HK-2 (cell line): ENCODE measurements at regions not wholly inside any gene's neighbourhood (a gene's known extent, or its start where the extent isn't known, plus 50 kb on each side); places are given as distances from the start of the nearest gene placed in this dataset.

ENCODE experiments used
- DNase-seq: peaks from one replicate; pipeline ENCODE4 v3.0.0-alpha.2; 2018; ENCODE audit not compliant: unreplicated experiment

DNA sequence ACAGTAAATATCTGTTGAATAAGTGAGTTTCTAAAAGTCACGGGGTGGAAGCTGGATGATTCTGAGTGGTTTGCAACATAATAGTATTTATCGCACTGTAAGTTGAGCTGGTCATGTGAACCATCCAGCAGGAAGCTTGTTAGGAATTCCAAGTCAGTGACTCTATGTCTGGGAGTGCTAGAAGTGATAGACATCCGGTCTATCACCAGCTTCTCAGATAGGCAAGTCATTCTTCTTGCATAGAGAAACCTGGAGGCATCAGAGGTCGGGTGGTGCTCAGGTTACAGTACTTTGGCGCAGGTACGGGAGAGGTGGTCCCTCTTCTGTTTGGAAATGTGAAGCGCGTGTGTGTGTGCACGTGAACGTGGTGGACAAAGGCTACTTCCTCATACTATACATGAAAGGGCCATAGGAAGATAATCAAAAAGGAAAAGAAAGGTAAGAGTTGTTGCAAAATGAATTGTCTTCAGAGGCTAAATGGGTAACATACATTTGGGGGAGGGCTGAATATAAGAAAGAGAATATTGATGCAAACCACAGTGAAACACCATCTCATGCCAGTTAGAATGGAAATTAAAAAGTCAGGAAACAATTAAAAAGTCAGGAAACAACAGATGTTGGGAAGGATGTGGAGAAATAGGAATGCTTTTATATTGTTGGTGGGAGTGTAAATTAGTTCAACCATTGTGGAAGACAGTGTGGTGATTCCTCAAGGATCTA, 299.3 kb upstream of the ZFP64 start:
- DNase-seq: peak; percentile 59

DNA sequence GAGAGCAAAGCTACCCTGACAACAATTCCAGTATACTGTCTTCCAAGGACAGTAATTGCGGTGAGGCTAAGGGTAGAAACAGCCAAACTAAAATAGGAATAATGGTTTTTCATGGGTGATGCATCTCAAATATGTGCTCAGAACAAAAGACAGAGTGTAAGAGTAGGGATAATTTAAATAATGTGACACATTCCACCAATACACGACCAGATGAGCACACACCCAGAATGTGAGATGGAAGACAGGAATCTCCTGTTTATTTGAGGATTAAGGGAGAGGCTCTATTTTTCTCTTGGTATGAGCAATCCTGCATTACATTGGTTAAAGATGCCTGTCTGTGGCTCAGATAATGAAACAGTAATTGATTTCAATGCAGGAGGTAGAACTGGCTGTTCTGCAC, 292.9 kb upstream of the ZFP64 start:
- DNase-seq: no peak

DNA sequence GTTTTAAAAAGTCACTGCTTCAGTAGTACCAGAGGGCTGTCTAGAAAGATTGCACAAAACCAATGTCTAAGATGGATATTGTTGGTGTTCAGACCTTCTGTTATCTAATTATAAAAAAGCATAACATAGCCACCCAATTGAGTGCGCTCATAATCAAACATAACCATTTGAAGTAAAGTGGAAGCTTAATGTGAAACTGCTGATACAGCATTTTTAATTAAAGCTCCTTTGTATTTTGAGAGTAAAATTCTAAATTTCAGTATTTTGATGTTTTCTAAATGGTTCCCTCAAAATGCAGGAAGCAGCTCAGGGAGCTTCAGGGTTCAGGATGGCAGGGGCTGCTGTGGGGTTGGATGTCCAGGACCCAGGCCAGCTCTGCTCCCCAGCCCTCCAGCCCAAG, 291.8 kb upstream of the ZFP64 start:
- DNase-seq: no peak

DNA sequence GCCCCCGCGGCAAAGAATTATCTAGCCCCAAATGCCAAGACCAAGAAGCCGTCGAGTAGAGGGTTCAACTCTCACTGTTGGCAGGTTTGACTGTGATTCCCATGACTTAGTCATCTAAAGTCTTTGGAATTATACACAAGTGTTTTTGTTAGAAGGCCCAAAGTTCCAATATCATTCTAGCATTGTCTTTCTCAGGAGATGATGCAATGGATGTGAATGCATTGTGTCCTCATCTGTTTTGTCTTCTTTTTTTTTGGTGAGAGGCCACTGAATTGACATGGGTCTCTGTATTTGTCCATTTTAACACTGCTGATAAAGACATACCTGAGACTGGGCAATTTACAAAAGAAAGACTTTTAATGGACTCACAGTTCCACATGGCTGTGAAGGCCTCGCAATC, 290.5 kb upstream of the ZFP64 start:
- no peak for DNase-seq

DNA sequence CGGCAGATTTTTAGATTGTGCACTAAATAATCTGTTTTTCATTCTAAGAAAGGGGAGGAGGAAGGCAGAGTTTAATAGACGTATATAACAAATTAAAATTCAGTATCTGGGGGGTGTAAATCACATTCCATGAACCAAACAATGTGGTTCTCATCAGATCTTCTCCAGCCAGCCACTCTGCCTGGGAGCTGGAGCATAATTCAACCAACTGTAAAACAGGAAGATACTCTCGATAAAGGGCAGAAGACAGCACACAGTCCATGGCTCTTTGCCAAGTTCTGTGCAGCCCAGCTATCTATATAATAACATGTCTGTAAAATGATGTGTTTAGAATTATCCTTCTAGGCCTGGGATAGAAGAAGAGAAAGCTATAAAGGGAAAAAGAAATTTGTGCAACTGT, 289.9 kb upstream of the ZFP64 start:
- DNase-seq: no peak

DNA sequence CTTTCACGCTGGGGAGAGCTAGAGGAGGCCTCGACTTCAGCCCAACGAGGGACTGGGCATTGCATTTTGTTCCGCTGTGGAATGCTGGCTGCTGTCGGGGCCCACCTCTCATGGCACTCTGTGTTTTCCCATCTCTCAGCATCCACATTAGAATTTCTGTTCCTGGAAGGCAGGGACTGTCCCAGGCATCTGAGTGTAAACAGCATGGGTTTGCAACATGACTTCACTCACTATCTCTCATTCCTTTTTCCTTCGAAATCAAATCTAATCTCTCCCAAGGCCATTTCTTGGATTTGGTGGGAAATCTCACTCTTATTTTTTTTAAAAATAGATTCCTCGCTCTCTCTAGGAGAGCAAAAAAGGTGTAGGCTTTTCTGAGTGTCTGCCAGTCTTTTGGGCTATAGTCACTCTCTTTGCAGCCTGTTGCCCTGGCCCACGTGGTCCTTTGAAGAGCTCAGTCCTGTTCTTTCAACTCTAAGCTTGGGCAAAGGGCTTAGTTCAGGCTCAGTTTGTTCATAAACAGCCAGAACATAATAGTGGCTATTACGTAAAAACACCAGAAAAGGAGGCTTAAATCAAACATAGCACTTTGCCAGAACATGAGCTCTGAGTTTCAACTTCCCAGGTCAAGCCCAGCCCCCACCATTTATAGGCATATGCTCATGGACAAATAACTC, 284.6 kb upstream of the ZFP64 start:
- DNase-seq: no peak

DNA sequence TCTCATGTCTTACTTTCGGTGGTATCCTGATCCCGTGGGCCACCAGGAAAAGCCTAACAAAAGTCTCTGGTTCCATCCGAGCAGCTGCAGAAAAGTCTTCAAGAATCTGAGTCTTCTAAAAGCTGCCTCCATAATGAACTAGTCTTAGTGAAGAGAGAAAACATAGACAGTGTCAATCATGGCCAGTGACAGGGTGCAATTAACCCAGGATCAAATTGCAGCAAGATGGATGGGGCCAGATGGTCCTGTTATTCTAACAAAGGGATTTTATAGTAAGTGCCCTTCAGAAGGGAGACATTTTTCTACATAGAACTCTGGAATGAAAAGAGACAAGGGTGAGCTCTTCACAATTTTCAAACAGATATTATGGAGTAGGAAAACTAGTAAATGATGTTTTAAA, 281.6 kb upstream of the ZFP64 start:
- DNase-seq: no peak

DNA sequence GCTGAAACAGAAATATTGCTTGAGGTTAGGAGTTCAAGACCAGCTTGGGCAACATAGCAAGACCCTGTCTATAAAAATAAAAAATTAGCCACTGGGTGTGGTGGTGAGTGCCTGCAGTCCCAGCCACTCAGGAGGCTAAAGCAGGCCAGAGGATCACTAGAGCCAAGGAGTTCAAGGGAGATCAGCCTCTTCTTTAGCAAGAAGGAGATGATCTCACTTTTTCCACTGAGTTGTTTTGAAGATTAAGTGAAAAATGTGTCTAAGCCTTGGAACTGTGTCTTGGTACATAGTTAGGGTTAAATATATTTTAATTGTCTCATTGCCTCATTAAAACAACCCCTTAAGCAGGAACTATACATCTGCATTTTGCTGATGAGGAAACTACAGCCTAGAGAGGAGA, 279.0 kb upstream of the ZFP64 start:
- no peak for DNase-seq

DNA sequence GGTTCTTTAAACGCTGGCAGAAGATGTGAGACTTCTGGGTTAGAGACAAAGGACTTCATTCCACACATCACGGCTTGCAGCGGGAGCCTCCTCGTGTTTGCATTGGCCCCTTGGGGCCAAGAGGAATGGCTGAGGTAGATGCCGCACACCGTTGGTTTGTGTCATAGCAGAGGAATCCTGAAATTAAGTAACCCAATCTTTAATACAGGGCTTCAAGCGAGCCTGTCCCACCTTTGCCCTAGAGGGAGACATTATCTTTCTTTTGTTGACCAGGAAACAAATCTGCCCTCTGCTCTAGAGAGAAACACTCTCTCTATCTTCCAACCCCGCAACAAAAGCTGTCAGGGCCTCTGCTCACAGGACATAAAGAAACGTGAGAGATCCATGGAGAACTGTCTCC, 277.5 kb upstream of the ZFP64 start:
- DNase-seq: no peak

DNA sequence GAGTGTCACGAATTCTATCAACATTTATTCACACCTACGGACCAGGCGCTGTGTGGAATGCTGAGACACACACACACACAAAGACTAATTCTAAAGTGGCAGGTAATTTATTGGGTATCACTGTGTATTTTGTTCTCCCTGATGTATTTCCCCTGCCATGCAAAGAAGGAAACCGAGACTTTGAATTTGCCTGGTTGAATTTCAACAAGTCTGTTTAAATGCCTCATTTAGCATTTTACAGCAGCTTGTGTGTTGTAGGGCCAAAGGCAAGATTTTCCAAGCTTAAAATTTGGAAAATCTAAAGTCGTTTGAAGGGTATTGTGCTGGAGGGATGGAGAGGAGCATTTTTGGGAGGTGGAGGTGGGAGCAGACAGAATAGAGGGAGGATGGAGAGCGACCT, 274.4 kb upstream of the ZFP64 start:
- no peak for DNase-seq

DNA sequence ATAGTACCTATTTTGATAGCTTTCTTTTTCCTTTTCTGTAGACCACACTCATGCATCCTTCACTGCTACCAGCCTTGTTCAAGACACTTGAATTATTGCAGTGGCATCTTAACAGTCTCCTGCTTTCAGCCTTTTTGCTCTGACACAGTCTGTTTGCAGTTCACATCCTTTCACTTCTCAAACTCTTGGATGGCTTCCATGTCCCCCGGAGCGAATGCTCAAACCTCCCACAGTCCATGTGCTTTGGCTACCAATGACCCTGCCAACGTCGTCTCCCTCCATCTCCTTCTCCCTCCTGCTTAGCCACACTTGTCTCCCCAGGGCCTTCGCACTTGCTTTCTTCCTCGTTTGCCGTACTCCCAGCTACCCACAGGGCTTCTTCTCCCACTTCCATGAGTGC, 270.0 kb upstream of the ZFP64 start:
- DNase-seq: no peak

DNA sequence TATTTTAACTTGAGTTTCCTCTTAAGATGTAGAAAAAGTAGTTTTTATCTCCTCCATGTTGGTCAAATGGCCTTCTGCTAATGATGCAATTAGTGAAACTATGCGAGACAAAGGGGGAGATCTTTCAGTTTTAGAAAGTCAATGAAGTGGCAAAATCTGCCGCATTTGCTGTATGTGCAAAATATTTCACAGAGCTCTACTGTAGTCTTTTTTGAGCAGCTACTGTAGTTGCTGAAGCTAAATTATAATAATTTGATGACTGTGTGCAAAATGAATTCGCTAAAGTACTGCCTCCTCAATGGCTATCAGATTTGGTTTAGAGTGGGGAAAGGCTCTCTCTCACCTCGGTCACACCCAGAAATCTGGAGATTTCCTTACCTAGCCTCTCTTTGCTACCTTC, 267.6 kb upstream of the ZFP64 start:
- DNase-seq: no peak

DNA sequence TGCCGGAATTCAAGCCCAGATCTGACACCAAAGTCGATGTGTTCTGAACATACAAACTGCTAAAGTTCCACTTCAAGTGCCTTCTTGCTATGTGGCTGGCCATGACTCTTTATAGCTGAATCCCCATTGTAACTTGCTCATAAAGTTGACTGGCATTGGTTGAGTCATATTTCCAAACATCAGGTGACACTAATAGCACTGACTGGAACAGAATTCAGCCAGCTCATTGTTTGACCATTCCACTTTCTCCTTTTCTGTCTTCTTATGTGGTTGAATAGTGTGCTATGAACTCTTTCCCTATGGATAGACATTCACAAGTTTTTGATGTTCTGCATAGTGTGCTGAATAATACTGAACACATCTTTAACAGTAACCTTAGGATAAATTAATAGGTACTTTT, 266.2 kb upstream of the ZFP64 start:
- peak; percentile 12 for DNase-seq

DNA sequence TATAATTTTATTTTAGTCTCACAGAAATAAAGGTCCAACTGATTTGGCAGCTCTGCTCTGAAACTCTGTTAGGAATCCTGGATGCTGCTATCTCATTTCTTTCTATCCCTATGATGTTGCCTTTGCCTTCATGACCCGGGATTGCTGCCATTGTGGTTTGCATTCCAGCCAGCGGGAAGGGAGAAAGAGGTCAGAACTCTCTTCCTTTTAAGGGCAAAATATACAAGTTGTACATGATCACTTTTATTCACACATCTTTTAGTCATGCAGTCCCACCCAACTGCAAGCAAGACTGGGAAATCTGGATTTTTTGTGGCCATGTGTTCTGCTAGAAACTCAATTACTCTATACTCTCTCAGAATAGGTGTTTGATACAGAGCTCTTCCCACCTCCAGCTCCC, 263.1 kb upstream of the ZFP64 start:
- no peak for DNase-seq

DNA sequence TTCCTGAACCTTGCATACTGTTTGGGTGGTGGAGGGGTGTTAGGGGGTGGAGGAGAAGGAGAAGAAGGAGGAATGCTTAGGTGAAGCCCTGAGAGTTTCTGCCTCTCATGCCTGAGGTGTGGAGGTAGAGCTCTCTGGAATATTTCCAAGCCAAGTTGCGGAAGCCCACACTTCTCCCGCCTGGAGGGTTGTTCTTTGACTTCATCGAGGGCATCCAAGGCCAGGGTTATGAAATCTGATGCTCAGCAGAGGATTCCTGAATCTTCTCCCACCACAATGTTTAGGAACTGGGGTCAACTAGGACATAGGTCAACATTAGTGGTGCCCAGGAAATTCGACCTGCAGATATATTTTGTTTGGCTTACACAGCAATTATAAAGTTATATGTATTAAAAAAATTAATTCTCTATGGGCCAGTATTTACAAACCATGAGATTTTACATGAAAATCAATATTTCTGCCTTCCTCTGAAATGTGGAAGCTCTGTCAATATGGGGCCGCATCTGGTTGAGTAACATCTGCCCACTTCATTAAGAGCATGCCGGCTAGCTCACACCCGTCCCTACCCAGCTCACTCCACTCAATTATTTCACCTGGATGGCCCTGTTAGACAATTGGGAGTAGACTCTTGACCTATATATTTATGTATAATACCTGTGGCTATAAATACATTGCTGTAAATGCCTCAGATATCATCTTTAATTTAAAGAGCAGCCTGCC, 257.1 kb upstream of the ZFP64 start:
- DNase-seq: no peak

DNA sequence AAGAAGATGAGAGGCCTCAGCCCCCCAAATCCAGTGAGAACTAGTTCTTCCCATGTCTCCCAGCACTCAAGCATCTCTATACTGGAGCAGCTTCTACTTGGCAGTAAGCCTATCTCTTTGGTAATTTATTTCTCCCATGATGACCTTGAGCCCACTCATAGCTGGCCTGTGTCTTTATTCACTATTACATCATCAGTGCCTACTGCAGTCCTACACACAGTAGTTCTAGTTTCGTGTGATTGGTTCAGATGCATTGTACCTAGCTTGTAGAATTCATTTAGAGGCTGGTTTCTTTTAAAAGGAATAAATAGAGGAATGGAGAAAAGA, 255.6 kb upstream of the ZFP64 start:
- no peak for DNase-seq

DNA sequence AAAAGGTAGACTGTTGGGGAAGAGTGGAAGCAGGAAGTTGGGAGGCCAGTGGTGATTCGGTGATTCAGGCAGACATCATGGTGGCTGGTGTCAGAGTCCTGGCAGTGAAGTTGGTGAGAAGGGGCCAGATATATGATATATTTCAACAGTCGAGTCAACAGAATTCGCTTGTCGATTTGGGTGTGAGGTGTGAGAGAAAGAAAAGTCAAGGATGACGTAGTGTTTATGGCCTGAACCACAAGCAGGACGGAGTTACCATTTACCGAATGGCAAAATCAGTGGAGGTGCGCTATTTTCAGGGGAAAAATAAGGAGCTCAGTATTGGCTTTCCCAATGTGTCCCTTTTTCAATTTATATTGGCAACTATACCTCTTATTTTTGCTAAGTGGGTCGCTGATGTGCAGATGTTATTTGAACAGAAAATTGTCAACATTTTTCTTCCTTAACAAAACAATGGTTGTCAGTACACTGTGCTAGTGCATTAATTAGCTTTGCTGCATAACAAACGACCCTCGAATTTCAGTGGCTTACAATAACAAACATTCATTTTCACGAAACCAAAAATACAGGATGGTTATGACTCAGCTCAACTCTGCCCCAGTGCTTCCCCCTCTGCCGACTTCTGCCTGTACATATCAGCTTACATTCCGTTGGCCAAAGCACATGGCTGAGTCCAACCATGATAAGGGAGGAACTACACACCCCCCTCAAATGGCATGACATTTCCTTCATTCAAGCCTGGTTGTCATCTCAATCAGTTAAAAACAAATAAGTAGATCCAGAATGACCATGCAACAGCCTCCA, 255.0 kb upstream of the ZFP64 start:
- no peak for DNase-seq

DNA sequence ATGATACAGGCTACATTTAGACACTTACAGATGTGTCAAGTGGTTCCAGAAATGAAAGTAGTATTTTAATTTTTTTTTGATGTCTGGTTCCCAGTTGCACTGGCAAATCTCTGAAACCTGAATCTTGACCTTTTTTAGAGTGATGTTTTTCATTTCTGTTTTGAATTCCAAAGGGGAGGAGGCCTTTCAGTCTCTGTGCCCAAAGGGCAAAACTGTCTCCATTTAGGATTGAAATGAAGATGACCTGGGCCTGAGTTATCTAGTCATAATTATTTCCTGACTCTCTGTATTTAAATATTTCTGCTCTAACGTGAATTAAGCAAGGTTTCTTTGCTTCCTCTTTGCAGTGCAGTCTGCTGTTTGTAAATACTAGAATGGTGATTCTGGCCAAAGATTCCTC, 252.9 kb upstream of the ZFP64 start:
- DNase-seq: no peak

DNA sequence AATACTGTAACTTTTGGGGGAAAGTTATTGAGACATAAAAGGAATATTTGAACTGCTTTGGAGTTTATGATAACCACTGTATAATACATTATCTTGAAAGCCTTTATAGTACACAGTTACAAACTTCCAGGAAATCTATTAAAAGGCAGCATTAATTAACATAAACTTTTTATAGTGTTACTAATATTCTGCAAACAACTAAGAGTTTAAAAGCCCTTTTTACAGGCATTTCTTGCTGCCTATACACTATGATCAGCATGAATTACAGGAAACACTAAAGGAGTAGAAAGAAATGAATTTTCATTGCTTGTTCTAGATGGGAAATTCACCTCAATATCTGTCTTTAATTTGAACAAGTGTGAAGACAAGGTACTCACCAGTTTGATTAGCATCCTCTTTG, 252.3 kb upstream of the ZFP64 start:
- DNase-seq: no peak

DNA sequence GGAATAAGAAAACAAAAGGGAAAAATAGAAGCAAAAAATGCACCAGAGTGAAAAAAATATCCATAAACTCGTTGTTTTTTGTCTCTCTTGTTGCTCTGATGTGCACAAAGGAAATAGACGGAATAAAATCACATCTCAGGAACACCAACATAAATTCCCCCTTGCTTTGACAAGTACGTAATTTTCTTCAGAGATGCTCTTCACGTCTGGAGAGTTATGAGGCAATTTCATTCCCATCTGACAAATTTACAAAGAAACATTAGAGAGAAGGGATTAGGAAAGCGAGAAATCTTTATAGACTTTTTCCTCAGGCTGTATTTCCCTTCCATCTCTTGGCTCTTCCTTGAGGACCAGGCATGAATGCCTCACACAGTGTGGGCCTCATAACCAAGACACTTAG, 250.1 kb upstream of the ZFP64 start:
- no peak for DNase-seq

DNA sequence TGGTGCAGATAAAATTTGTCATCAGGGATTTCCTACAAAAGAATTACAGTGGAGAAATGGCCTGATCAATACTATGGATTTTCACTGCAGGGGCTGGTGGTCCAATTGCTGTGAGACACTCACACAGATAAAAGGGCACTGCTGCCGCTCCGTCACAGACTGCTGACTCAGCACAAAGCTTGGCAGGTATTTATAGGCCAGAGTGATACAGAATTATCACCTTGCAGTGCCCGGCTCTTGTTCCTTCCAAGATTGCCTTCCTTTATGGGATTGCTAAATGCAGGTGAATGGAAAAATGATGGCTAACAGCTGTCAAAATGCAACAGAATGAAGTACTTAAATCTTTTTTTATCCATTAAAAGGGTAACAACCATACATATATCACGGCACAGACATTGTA, 247.8 kb upstream of the ZFP64 start:
- no peak for DNase-seq

DNA sequence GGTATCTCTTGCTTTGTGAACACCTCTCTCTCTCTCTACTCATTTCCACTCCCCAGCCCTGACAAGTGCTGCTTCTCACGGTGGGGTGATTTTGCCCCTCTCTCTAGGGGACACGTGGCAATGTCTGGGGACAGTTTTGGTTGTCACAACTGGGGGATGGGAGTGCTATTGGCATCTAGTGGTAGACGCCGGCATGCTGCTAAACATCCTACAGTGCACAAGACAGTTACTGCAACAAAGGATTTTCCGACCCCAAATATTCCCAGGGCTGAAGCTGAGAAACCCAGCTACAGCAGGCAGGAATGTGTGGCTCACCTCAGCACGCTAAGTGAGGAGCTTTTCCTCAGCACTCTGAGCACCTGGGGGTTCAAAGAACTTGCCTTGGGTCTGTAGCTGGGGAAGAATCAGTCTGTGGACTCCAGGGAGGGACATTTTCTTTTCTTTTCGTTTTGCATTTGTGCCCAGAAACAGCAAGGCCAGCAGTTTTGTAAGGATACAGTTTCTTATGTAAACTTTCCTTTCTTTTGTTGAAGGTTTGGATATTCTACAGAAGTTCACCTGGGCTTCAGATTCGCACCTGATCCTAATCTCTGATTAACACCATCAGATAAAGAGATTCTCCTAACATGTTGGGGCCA, 246.9 kb upstream of the ZFP64 start:
- DNase-seq: no peak
